GM12892 (cell line): ENCODE measurements at regions not wholly inside any gene's neighbourhood (a gene's known extent, or its start where the extent isn't known, plus 50 kb on each side); places are given as distances from the start of the nearest gene placed in this dataset.

ENCODE experiments used
- POLR2A ChIP-seq: IDR thresholded peaks from 2 replicates; pipeline ENCODE4 v1.6.1; 2011; ENCODE audit warnings: low read depth, low read length, control low read depth
- POLR2AphosphoS5 ChIP-seq: IDR thresholded peaks from 2 replicates; pipeline ENCODE4 v1.6.1; 2011; ENCODE audit warnings: low read depth, low read length, control low read depth
- TAF1 ChIP-seq: IDR thresholded peaks from 2 replicates; pipeline ENCODE4 v1.6.1; 2011; ENCODE audit warnings: low read depth, mild to moderate bottlenecking, control low read depth, low read length, borderline replicate concordance

GRCh38 chr4:79820427-79820826 is 252.6 kb downstream of the ANTXR2 start:
- TF ChIP-seq POLR2A (no peak), TAF1 (no peak), POLR2AphosphoS5 (no peak)
